Endothelial cell of umbilical vein (primary cell): ENCODE measurements at regions not wholly inside any gene's neighbourhood (a gene's known extent, or its start where the extent isn't known, plus 50 kb on each side); places are given as distances from the start of the nearest gene placed in this dataset.
A peak's percentile ranks its signal among the peaks of the same experiment; 100 is the strongest.

ENCODE experiments used
- BruUV-seq: library from RNA; stranded (reverse); fragments of 400-500 nt; replicated peaks from 2 replicates; lab custom pipeline; 2021; lab: Mats Ljungman, UMichigan
- CTCF ChIA-PET: fragments of 300-600, 350-600 bp; sonication (Branson Sonifier 250); formaldehyde crosslinking; loops from one replicate; lab custom pipeline; 2021; ENCODE audit warnings: antibody characterized with exemption, inconsistent platforms; lab: Charles Lee
- POLR2A ChIA-PET: fragments of 300-600, 350-600 bp; sonication (Branson Sonifier 250); formaldehyde crosslinking; loops from one replicate; lab custom pipeline; 2021; ENCODE audit warnings: antibody characterized with exemption, inconsistent platforms; lab: Charles Lee
- DNase-seq: peaks from one replicate; pipeline ENCODE4 v3.0.0-alpha.2; 2011; ENCODE audit warnings: low read depth, low spot score
- FAIRE-seq: peaks from 2 replicates; lab custom pipeline; 2011; peaks lifted over from hg19 to GRCh38; lab: Jason Lieb, UNC
- H2AFZ ChIP-seq: 2 replicates; pipeline ENCODE4 v1.6.0; 2012; ENCODE audit warnings: low read depth, low read length, control low read depth, inconsistent platforms
- H3K27ac ChIP-seq: 2 replicates; pipeline ENCODE4 v1.5.1; 2011; ENCODE audit warnings: low read depth, mild to moderate bottlenecking, control low read depth, low read length, moderate library complexity; ENCODE audit not compliant: insufficient read depth
- H3K27me3 ChIP-seq, 2 experiments: 2 replicates each; pipeline versions ENCODE4 v1.6.0 to v1.6.1; 2011; ENCODE audit warnings: low read length in 2 of 2, mixed read lengths in 1 of 2; ENCODE audit not compliant: control insufficient read depth in 2 of 2, insufficient read depth in 2 of 2
- H3K36me3 ChIP-seq, 2 experiments: 2 replicates in 1 of 2; 3 replicates in 1 of 2; pipeline ENCODE4 v1.5.1; 2011; ENCODE audit warnings: low read length in 2 of 2, mild to moderate bottlenecking in 1 of 2, moderate library complexity in 1 of 2; ENCODE audit not compliant: control insufficient read depth in 2 of 2, insufficient read depth in 2 of 2; ENCODE audit errors: extremely low read depth in 1 of 2
- H3K4me1 ChIP-seq: 3 replicates; pipeline ENCODE4 v1.5.1; 2011; ENCODE audit warnings: mild to moderate bottlenecking, low read length; ENCODE audit not compliant: control insufficient read depth, insufficient read depth; ENCODE audit errors: extremely low read depth
- H3K4me2 ChIP-seq: 2 replicates; pipeline ENCODE4 v1.6.1; 2011; ENCODE audit warnings: low read length, control low read depth, mixed read lengths; ENCODE audit not compliant: insufficient read depth
- H3K4me3 ChIP-seq, 3 experiments: fragments of 200-600 bp in 1 of 3; sonication (generic), shearing (Covaris generic) in 1 of 3; replicated peaks in 1 of 3; 2 replicates each; pipeline ENCODE4 v1.5.1; 2011 to 2016; ENCODE audit warnings: control low read depth in 3 of 3, low read length in 3 of 3, mild to moderate bottlenecking in 2 of 3, inconsistent platforms in 1 of 3, low read depth in 1 of 3, moderate library complexity in 1 of 3; ENCODE audit not compliant: insufficient read depth in 1 of 3
- H3K79me2 ChIP-seq: 2 replicates; pipeline ENCODE4 v1.6.0; 2012; ENCODE audit warnings: low read length, inconsistent platforms; ENCODE audit not compliant: control insufficient read depth, insufficient read depth
- H3K9ac ChIP-seq: replicated peaks from 2 replicates; pipeline ENCODE3; 2011; ENCODE audit warnings: low read length, control low read depth; ENCODE audit not compliant: insufficient read depth; ENCODE audit errors: extremely low read depth
- H3K9me1 ChIP-seq: replicated peaks from 3 replicates; pipeline ENCODE4 v1.6.0; 2011; ENCODE audit warnings: mild to moderate bottlenecking, low read length; ENCODE audit not compliant: control insufficient read depth, insufficient read depth; ENCODE audit errors: extremely low read depth
- H3K9me3 ChIP-seq: replicated peaks from 2 replicates; pipeline ENCODE4 v1.5.1; 2012; ENCODE audit warnings: low read length, inconsistent platforms; ENCODE audit not compliant: control insufficient read depth, insufficient read depth
- H4K20me1 ChIP-seq: replicated peaks from 2 replicates; pipeline ENCODE3; 2011; ENCODE audit warnings: mild to moderate bottlenecking, low read length; ENCODE audit not compliant: control insufficient read depth, insufficient read depth; ENCODE audit errors: extremely low read depth
- EZH2 ChIP-seq: IDR thresholded peaks from 2 replicates; pipeline ENCODE4 v1.6.1; 2012; ENCODE audit warnings: borderline replicate concordance, low read depth, mild to moderate bottlenecking, moderate library complexity, low read length, inconsistent platforms; ENCODE audit not compliant: severe bottlenecking
- FOS ChIP-seq: IDR thresholded peaks from 2 replicates; pipeline ENCODE4 v1.6.1; 2011; ENCODE audit warnings: mild to moderate bottlenecking, low read length, moderate library complexity, borderline replicate concordance; ENCODE audit not compliant: insufficient read depth
- GATA2 ChIP-seq: IDR thresholded peaks from 2 replicates; pipeline ENCODE4 v1.7.0; 2011; ENCODE audit warnings: low read depth, mild to moderate bottlenecking, moderate library complexity, mixed read lengths, low read length; ENCODE audit not compliant: insufficient read length, insufficient read depth
- JUN ChIP-seq: IDR thresholded peaks from 2 replicates; pipeline ENCODE4 v1.6.1; 2011; ENCODE audit warnings: borderline replicate concordance, low read depth; ENCODE audit not compliant: insufficient read length, insufficient read depth
- MAX ChIP-seq: IDR thresholded peaks from 2 replicates; pipeline ENCODE4 v1.6.1; 2011; ENCODE audit not compliant: insufficient read depth, insufficient read length
- MYC ChIP-seq: IDR thresholded peaks from one replicate; pipeline ENCODE4 v1.6.1; 2011; ENCODE audit warnings: mild to moderate bottlenecking, low read depth, low read length
- POLR2A ChIP-seq: IDR thresholded peaks from 2 replicates; pipeline ENCODE4 v1.6.1; 2012; ENCODE audit warnings: low read depth, mild to moderate bottlenecking, control low read depth, low read length
- POLR2AphosphoS5 ChIP-seq: IDR thresholded peaks from 2 replicates; pipeline ENCODE4 v1.6.1; 2012; ENCODE audit warnings: low read depth, mild to moderate bottlenecking, control low read depth, low read length, moderate library complexity; ENCODE audit not compliant: insufficient read depth
- dilution Hi-C: fragments of 300-500 bp; cut with MboI; formaldehyde crosslinking; loops from one replicate; pipeline ENCODE4 v1.15.0; 2019; ENCODE audit warnings: low sequenced_read_pairs; ENCODE audit not compliant: extremely low pct_ligation_motif_present
- intact Hi-C: fragments of 100-400 bp; cut with micrococcal nuclease; formaldehyde crosslinking; loops from one replicate; pipeline ENCODE4 v1.10.0; 2022
- TF ChIP-seq, protein P1 (sequence below), 2 donors: IDR thresholded peaks; 1 replicate in 1 of 2; 2 replicates in 1 of 2; pipeline ENCODE4 v1.5.1; 2011; ENCODE audit warnings: low read length in 2 of 2, mild to moderate bottlenecking in 2 of 2, moderate library complexity in 2 of 2, control low read depth in 1 of 2, inconsistent platforms in 1 of 2, low read depth in 1 of 2; ENCODE audit not compliant: insufficient read depth in 1 of 2; ENCODE audit errors: extremely low read depth in 1 of 2

DNA sequence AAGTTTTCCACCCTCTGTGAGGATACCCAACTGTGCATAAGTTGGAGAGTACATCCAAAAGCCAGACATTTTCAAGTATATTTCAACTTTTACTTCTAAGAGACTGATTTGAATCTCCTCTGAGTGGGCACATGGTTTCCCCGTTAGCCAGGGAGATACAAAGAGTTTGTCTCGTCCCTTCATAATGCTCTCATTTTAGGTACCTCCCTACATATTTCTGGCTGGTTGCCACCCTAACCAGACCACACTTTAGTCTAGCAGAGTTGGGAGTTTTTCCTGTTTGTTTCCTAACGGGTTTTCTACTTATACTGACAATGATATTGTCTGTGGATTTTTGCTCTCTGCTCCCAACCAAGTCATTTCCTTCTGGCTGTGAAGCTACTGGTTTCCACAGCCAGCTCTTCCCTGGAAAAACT, 180.3 kb downstream of the CCDC71L start:
- H3K79me2 ChIP-seq = no peaks in the 10 kb centered on the region
- FAIRE-seq = no peak

More for the DNA sequence above, 180.3 kb downstream of the CCDC71L start:
- ChIA-PET CTCF (interaction anchor here (1.0 to 1.5 kb wide), 3 partner anchors 9 to 32 kb away, joined by 3 read pairs; no protein-coding TSS in a partner anchor), POLR2A (no interaction called here)
- Histone ChIP-seq H3K9ac (no peak overlapping the region), H3K4me2 (no peak overlapping the region), H2AFZ (peak overlapping the region; percentile 5), H4K20me1 (no peaks in the 10 kb centered on the region), H3K36me3 (no peaks in the 10 kb centered on the region), H3K27me3 (no peaks in the 10 kb centered on the region), H3K4me3 (no peak overlapping the region), H3K4me1 (peaks cover 13% of the 10 kb centered on the region), H3K9me3 (no peaks in the 10 kb centered on the region), H3K27ac (no peak overlapping the region), H3K9me1 (no peaks in the 10 kb centered on the region)
- DNase-seq = peak; percentile 60
- intact Hi-C loops = no loop called here
- TF ChIP-seq MAX (no peak), JUN (no peak), POLR2AphosphoS5 (no peak), FOS (no peak), GATA2 (no peak), POLR2A (no peak), EZH2 (no peak), MYC (no peak)
- TF ChIP-seq, protein P1, sequence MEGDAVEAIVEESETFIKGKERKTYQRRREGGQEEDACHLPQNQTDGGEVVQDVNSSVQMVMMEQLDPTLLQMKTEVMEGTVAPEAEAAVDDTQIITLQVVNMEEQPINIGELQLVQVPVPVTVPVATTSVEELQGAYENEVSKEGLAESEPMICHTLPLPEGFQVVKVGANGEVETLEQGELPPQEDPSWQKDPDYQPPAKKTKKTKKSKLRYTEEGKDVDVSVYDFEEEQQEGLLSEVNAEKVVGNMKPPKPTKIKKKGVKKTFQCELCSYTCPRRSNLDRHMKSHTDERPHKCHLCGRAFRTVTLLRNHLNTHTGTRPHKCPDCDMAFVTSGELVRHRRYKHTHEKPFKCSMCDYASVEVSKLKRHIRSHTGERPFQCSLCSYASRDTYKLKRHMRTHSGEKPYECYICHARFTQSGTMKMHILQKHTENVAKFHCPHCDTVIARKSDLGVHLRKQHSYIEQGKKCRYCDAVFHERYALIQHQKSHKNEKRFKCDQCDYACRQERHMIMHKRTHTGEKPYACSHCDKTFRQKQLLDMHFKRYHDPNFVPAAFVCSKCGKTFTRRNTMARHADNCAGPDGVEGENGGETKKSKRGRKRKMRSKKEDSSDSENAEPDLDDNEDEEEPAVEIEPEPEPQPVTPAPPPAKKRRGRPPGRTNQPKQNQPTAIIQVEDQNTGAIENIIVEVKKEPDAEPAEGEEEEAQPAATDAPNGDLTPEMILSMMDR (IDR thresholded peaks at IDR 0.05; ENCODE audit: extremely low read depth in 1 of 2, insufficient read depth in 1 of 2, low read depth in 1 of 2, low read length in 2 of 2) = no peak
- dilution Hi-C loops = no loop called here
- BruUV-seq = no TSS peak
